Trophoblast cell (in vitro differentiated cells and primary cell): ENCODE measurements at regions not wholly inside any gene's neighbourhood (a gene's known extent, or its start where the extent isn't known, plus 50 kb on each side); places are given as distances from the start of the nearest gene placed in this dataset.

Experiments used
- DNase-seq, 2 donors: peaks; one replicate each; pipeline ENCODE4 v3.0.0-alpha.2; 2016
- H2AFZ ChIP-seq: 2 replicates; pipeline ENCODE4 v1.6.1; 2013; ENCODE audit warnings: low read length, moderate library complexity, mild to moderate bottlenecking; ENCODE audit not compliant: insufficient read depth, poor library complexity
- H2AK5ac ChIP-seq: 2 replicates; pipeline ENCODE4 v1.6.1; 2013; ENCODE audit warnings: mild to moderate bottlenecking, low read length
- H2BK120ac ChIP-seq: 2 replicates; pipeline ENCODE4 v1.6.1; 2013; ENCODE audit warnings: low read length, mild to moderate bottlenecking, moderate library complexity; ENCODE audit not compliant: insufficient read depth, poor library complexity
- H2BK12ac ChIP-seq: 2 replicates; pipeline ENCODE4 v1.6.1; 2013; ENCODE audit warnings: mild to moderate bottlenecking, low read length, moderate library complexity
- H2BK5ac ChIP-seq: 2 replicates; pipeline ENCODE4 v1.6.1; 2013; ENCODE audit warnings: low read length, low read depth, moderate library complexity, mild to moderate bottlenecking; ENCODE audit not compliant: poor library complexity
- H3K14ac ChIP-seq: 2 replicates; pipeline ENCODE4 v1.6.1; 2013; ENCODE audit warnings: mild to moderate bottlenecking, low read length
- H3K18ac ChIP-seq: 2 replicates; pipeline ENCODE4 v1.6.1; 2013; ENCODE audit warnings: mild to moderate bottlenecking, low read length
- H3K23ac ChIP-seq: 2 replicates; pipeline ENCODE4 v1.6.1; 2013; ENCODE audit warnings: low read length
- H3K27ac ChIP-seq: 2 replicates; pipeline ENCODE4 v1.5.1; 2013; ENCODE audit warnings: low read depth, mild to moderate bottlenecking, inconsistent platforms, low read length, moderate library complexity
- H3K27me3 ChIP-seq: 2 replicates; pipeline ENCODE4 v1.6.1; 2013; ENCODE audit warnings: inconsistent platforms, mild to moderate bottlenecking, low read length, moderate library complexity; ENCODE audit not compliant: insufficient read depth
- H3K36me3 ChIP-seq, 2 experiments: 1 replicate in 1 of 2; 2 replicates in 1 of 2; pipeline ENCODE4 v1.6.1; 2013; ENCODE audit warnings: low read length in 2 of 2, mild to moderate bottlenecking in 2 of 2, moderate library complexity in 1 of 2; ENCODE audit not compliant: insufficient read depth in 2 of 2, control insufficient read depth in 1 of 2
- H3K4ac ChIP-seq: 2 replicates; pipeline ENCODE4 v1.6.1; 2013; ENCODE audit warnings: low read depth, mild to moderate bottlenecking, low read length, moderate library complexity
- H3K4me1 ChIP-seq, 2 experiments: 1 replicate in 1 of 2; 2 replicates in 1 of 2; pipeline ENCODE4 v1.6.1; 2013; ENCODE audit warnings: low read length in 2 of 2, mild to moderate bottlenecking in 2 of 2, moderate library complexity in 1 of 2; ENCODE audit not compliant: insufficient read depth in 2 of 2, control insufficient read depth in 1 of 2
- H3K4me2 ChIP-seq: 2 replicates; pipeline ENCODE4 v1.6.1; 2013; ENCODE audit warnings: inconsistent platforms, mild to moderate bottlenecking, low read length, moderate library complexity
- H3K4me3 ChIP-seq: 2 replicates; pipeline ENCODE4 v1.5.1; 2013; ENCODE audit warnings: mild to moderate bottlenecking, low read depth, low read length, inconsistent platforms
- H3K79me1 ChIP-seq: one replicate; pipeline ENCODE4 v1.6.1; 2013; ENCODE audit warnings: low read length
- H3K79me2 ChIP-seq: 2 replicates; pipeline ENCODE4 v1.6.1; 2013; ENCODE audit warnings: low read length, mild to moderate bottlenecking; ENCODE audit not compliant: control insufficient read depth, insufficient read depth, poor library complexity
- H3K9ac ChIP-seq: 2 replicates; pipeline ENCODE4 v1.6.1; 2013; ENCODE audit warnings: mild to moderate bottlenecking, low read length
- H3K9me3 ChIP-seq: 2 replicates; pipeline ENCODE4 v1.6.1; 2013; ENCODE audit warnings: low read depth, mild to moderate bottlenecking, control low read depth, inconsistent platforms, low read length; ENCODE audit not compliant: insufficient read depth
- H4K12ac ChIP-seq: 2 replicates; pipeline ENCODE4 v1.6.1; 2013; ENCODE audit warnings: low read depth, mild to moderate bottlenecking, low read length, moderate library complexity
- H4K8ac ChIP-seq: 2 replicates; pipeline ENCODE4 v1.6.1; 2013; ENCODE audit warnings: low read depth, mild to moderate bottlenecking, low read length, moderate library complexity
- H4K91ac ChIP-seq: one replicate; pipeline ENCODE4 v1.6.1; 2013; ENCODE audit warnings: low read depth, mild to moderate bottlenecking, low read length, moderate library complexity
- WGBS: extraction: QIAGEN DNeasy Blood & Tissue Kit; methylation state at CpG from one replicate; pipeline ENCODE4 v1.1.7; 2013; ENCODE audit warnings: missing lambda C conversion rate; ENCODE audit not compliant: insufficient read length, insufficient coverage; ENCODE audit errors: extremely low coverage; 5-methylcytosine and 5-hydroxymethylcytosine counted together

GRCh38 chr5:21694567-21694966 is 1158.6 kb downstream of the CDH12 start:
- H3K27ac ChIP-seq = no peak overlapping the region
- no peak overlapping the region for H2BK12ac ChIP-seq
- no peaks in the 10 kb centered on the region for H3K27me3 ChIP-seq
- H2BK120ac ChIP-seq = no peak overlapping the region
- no peaks in the 10 kb centered on the region for H3K4me1 ChIP-seq
- H3K79me1 ChIP-seq = no peaks in the 10 kb centered on the region
- H2BK5ac ChIP-seq = no peak overlapping the region
- WGBS = 100% methylated on average over 1 of the region's 2 CpGs
- no peak overlapping the region for H4K12ac ChIP-seq
- H3K4me3 ChIP-seq = no peak overlapping the region
- H3K18ac ChIP-seq = no peak overlapping the region
- no peak overlapping the region for H3K9ac ChIP-seq
- no peak overlapping the region for H4K8ac ChIP-seq
- no peaks in the 10 kb centered on the region for H3K36me3 ChIP-seq
- H3K14ac ChIP-seq = no peak overlapping the region
- no peak overlapping the region for H3K23ac ChIP-seq
- H3K79me2 ChIP-seq = no peaks in the 10 kb centered on the region
- H3K4ac ChIP-seq = no peak overlapping the region
- H4K91ac ChIP-seq = no peak overlapping the region
- H3K9me3 ChIP-seq = no peaks in the 10 kb centered on the region
- H3K4me2 ChIP-seq = no peak overlapping the region
- DNase-seq = no peak
- H2AFZ ChIP-seq = no peak overlapping the region
- H2AK5ac ChIP-seq = no peak overlapping the region

DNA sequence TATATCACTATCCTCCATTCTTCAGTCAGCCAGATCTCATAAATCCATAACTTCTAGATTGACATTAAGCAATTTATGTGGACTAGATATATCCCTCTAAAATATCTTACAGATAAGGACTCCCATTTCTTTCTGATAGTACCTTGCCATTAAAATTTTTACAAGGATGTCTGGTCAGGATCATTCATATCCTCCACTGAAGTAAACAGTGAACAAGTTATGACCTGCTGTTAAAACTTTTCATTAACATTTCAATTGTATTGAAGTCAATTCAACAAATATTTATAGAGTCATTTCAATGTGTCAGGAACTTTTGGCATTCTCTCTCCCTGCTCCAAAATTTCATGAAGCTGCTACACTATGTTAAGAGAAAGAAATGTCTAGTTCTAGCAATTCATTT is 1159.6 kb downstream of the CDH12 start:
- H3K36me3 ChIP-seq = no peaks in the 10 kb centered on the region

GRCh38 chr5:21689587-21689986 is 1163.6 kb downstream of the CDH12 start:
- Histone ChIP-seq H2BK120ac (no peak overlapping the region), H2BK5ac (no peak overlapping the region)

More for the DNA sequence above, 1159.6 kb downstream of the CDH12 start:
- Histone ChIP-seq H2AK5ac (no peak overlapping the region), H4K12ac (no peak overlapping the region), H3K79me2 (no peaks in the 10 kb centered on the region), H3K18ac (no peak overlapping the region), H3K9me3 (no peaks in the 10 kb centered on the region), H3K4me2 (no peak overlapping the region), H3K79me1 (no peaks in the 10 kb centered on the region), H3K4me1 (no peaks in the 10 kb centered on the region), H2BK12ac (no peak overlapping the region), H3K23ac (no peak overlapping the region), H2AFZ (no peak overlapping the region), H3K27me3 (no peaks in the 10 kb centered on the region), H4K8ac (no peak overlapping the region), H3K9ac (no peak overlapping the region), H2BK120ac (no peak overlapping the region), H4K91ac (no peak overlapping the region), H2BK5ac (no peak overlapping the region), H3K4me3 (no peak overlapping the region), H3K4ac (no peak overlapping the region), H3K27ac (no peak overlapping the region), H3K14ac (no peak overlapping the region)
- no peak for DNase-seq

DNA sequence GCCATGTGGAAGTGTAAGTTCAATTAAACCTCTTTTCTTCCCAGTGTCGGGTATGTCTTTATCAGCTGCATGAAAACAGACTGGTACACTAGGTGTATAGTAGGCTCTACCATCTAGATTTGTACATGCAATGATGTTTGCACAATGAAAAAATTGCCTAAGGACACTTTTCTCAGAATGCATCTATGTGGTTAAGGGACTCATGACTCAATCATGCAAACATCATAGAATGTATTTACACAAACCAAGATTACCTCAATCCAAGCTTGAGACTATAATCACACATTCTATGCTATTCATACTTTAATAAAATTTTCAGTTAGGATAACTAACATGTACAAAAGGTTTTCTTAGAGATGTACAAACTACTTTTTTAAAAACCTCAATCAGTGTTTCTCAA is 1164.5 kb downstream of the CDH12 start:
- no peak overlapping the region for H4K91ac ChIP-seq
- H3K4ac ChIP-seq = no peak overlapping the region
- no peak overlapping the region for H2AFZ ChIP-seq
- WGBS = no CpG with 5 or more reads among the region's 1 CpG
- no peak overlapping the region for H4K8ac ChIP-seq
- H3K27me3 ChIP-seq = no peaks in the 10 kb centered on the region
- no peak overlapping the region for H2AK5ac ChIP-seq
- H3K18ac ChIP-seq = no peak overlapping the region
- no peak overlapping the region for H3K9ac ChIP-seq
- no peak overlapping the region for H3K27ac ChIP-seq
- no peaks in the 10 kb centered on the region for H3K79me2 ChIP-seq
- H3K4me1 ChIP-seq = no peaks in the 10 kb centered on the region
- no peak overlapping the region for H2BK120ac ChIP-seq
- H3K9me3 ChIP-seq = no peaks in the 10 kb centered on the region
- no peaks in the 10 kb centered on the region for H3K79me1 ChIP-seq
- H3K23ac ChIP-seq = no peak overlapping the region
- H3K14ac ChIP-seq = no peak overlapping the region
- H2BK12ac ChIP-seq = no peak overlapping the region
- H2BK5ac ChIP-seq = no peak overlapping the region
- no peak overlapping the region for H3K4me3 ChIP-seq
- DNase-seq = peak in 1 of 2 donors; percentile 69
- no peak overlapping the region for H3K4me2 ChIP-seq
- no peak overlapping the region for H4K12ac ChIP-seq
- no peaks in the 10 kb centered on the region for H3K36me3 ChIP-seq

More at GRCh38 chr5:21689587-21689986, 1163.6 kb downstream of the CDH12 start:
- H3K27ac ChIP-seq = no peak overlapping the region
- peak in 1 of 2 donors; percentile 17 for DNase-seq
- no peak overlapping the region for H2BK12ac ChIP-seq
- no peak overlapping the region for H3K23ac ChIP-seq
- no peak overlapping the region for H2AK5ac ChIP-seq
- H4K12ac ChIP-seq = no peak overlapping the region
- H3K9ac ChIP-seq = no peak overlapping the region
- no peaks in the 10 kb centered on the region for H3K79me2 ChIP-seq
- no peaks in the 10 kb centered on the region for H3K9me3 ChIP-seq
- H3K36me3 ChIP-seq = no peaks in the 10 kb centered on the region
- H3K27me3 ChIP-seq = no peaks in the 10 kb centered on the region
- H3K4ac ChIP-seq = no peak overlapping the region
- no peak overlapping the region for H3K4me3 ChIP-seq
- H3K4me2 ChIP-seq = no peak overlapping the region
- H2AFZ ChIP-seq = no peak overlapping the region
- no peaks in the 10 kb centered on the region for H3K79me1 ChIP-seq
- H4K91ac ChIP-seq = no peak overlapping the region
- H3K18ac ChIP-seq = no peak overlapping the region
- H3K14ac ChIP-seq = no peak overlapping the region
- no peak overlapping the region for H4K8ac ChIP-seq
- H3K4me1 ChIP-seq = no peaks in the 10 kb centered on the region
- WGBS = no CpG with 5 or more reads among the region's 3 CpGs
